ENCODE measurements at regions not wholly inside any gene's neighbourhood (a gene's known extent, or its start where the extent isn't known, plus 50 kb on each side); places are given as distances from the start of the nearest gene placed in this dataset.

GRCh38 chr3:18143258-18143780, 281.8 kb downstream of the SATB1 start:
- Histone ChIP-seq H3K4me2 (ENCODE audit: low read length) (no peak overlapping the region), H3K9me2 (replicated peaks; ENCODE audit: control insufficient read depth, low read length) (no peaks in the 10 kb centered on the region), H3K79me2 (ENCODE audit: control insufficient read depth, low read length) (no peaks in the 10 kb centered on the region), H4K20me1 (ENCODE audit: control insufficient read depth, insufficient read depth, low read depth, low read length) (no peaks in the 10 kb centered on the region), H3K9me3 (ENCODE audit: control insufficient read depth, insufficient read depth, low read length) (no peaks in the 10 kb centered on the region), H3K4me3 (ENCODE audit: low read length) (no peak overlapping the region), H3K27ac (ENCODE audit: low read depth, low read length) (no peak overlapping the region), H3F3A (ENCODE audit: control insufficient read depth, insufficient read depth) (no peaks in the 10 kb centered on the region), H3K36me3 (ENCODE audit: control insufficient read depth, low read length) (no peaks in the 10 kb centered on the region), H3K4me1 (ENCODE audit: control insufficient read depth, low read length) (no peaks in the 10 kb centered on the region), H3K27me3 (ENCODE audit: control insufficient read depth, low read length) (no peaks in the 10 kb centered on the region)
- no peak for TF ChIP-seq EZH2phosphoT487 (IDR thresholded peaks at IDR 0.05; ENCODE audit: borderline replicate concordance, low read length)
- TF ChIP-seq CTCF (IDR thresholded peaks at IDR 0.05; ENCODE audit: low read depth, low read length, poor library complexity, severe bottlenecking), result no peak

- Histone ChIP-seq H3K27me3 (ENCODE audit: control insufficient read depth, low read length) (no peaks in the 10 kb centered on the region), H3K4me1 (ENCODE audit: control insufficient read depth, low read length) (no peaks in the 10 kb centered on the region)
- TF ChIP-seq EZH2phosphoT487 (IDR thresholded peaks at IDR 0.05; ENCODE audit: borderline replicate concordance, low read length), result no peak
- TF ChIP-seq CTCF (IDR thresholded peaks at IDR 0.05; ENCODE audit: low read depth, low read length, poor library complexity, severe bottlenecking), result no peak
These were observed 287.2 kb downstream of the SATB1 start for GRCh38 chr3:18137958-18138357.

GRCh38 chr3:18135060-18135814, 289.9 kb downstream of the SATB1 start:
- Histone ChIP-seq H3K79me2 (ENCODE audit: control insufficient read depth, low read length) (no peaks in the 10 kb centered on the region), H3K9me2 (replicated peaks; ENCODE audit: control insufficient read depth, low read length) (no peaks in the 10 kb centered on the region), H3K9me3 (ENCODE audit: control insufficient read depth, insufficient read depth, low read length) (no peaks in the 10 kb centered on the region), H3K36me3 (ENCODE audit: control insufficient read depth, low read length) (no peaks in the 10 kb centered on the region), H3F3A (ENCODE audit: control insufficient read depth, insufficient read depth) (no peaks in the 10 kb centered on the region), H3K4me1 (ENCODE audit: control insufficient read depth, low read length) (no peaks in the 10 kb centered on the region), H3K27ac (ENCODE audit: low read depth, low read length) (no peak overlapping the region), H3K4me3 (ENCODE audit: low read length) (no peak overlapping the region), H4K20me1 (ENCODE audit: control insufficient read depth, insufficient read depth, low read depth, low read length) (no peaks in the 10 kb centered on the region), H3K27me3 (ENCODE audit: control insufficient read depth, low read length) (no peaks in the 10 kb centered on the region), H3K4me2 (ENCODE audit: low read length) (no peak overlapping the region)
- TF ChIP-seq CTCF (IDR thresholded peaks at IDR 0.05; ENCODE audit: low read depth, low read length, poor library complexity, severe bottlenecking) (no peak), EZH2phosphoT487 (IDR thresholded peaks at IDR 0.05; ENCODE audit: borderline replicate concordance, low read length) (no peak)

More at GRCh38 chr3:18137958-18138357, 287.2 kb downstream of the SATB1 start:
- Histone ChIP-seq H3K9me3 (ENCODE audit: control insufficient read depth, insufficient read depth, low read length) (no peaks in the 10 kb centered on the region), H3K79me2 (ENCODE audit: control insufficient read depth, low read length) (no peaks in the 10 kb centered on the region), H4K20me1 (ENCODE audit: control insufficient read depth, insufficient read depth, low read depth, low read length) (no peaks in the 10 kb centered on the region), H3F3A (ENCODE audit: control insufficient read depth, insufficient read depth) (no peaks in the 10 kb centered on the region), H3K4me2 (ENCODE audit: low read length) (no peak overlapping the region), H3K4me3 (ENCODE audit: low read length) (no peak overlapping the region), H3K9me2 (replicated peaks; ENCODE audit: control insufficient read depth, low read length) (no peaks in the 10 kb centered on the region), H3K27ac (ENCODE audit: low read depth, low read length) (no peak overlapping the region), H3K36me3 (ENCODE audit: control insufficient read depth, low read length) (no peaks in the 10 kb centered on the region)
